T-helper 17 cell (primary cell): ENCODE measurements at regions not wholly inside any gene's neighbourhood (a gene's known extent, or its start where the extent isn't known, plus 50 kb on each side); places are given as distances from the start of the nearest gene placed in this dataset.

Experiments
- ATAC-seq: fragments of 150-1000 bp; cut with Tn5 transposase; 2 replicates; pipeline ENCODE4 v1.10.0; 2021; ENCODE audit warnings: mild to moderate bottlenecking, moderate library complexity
- DNase-seq, 3 donors: peaks; one replicate each; pipeline versions ENCODE4 v3.0.0 to v3.0.0-alpha.2; 2020 to 2021
- H3K9me3 ChIP-seq: one replicate; pipeline ENCODE4 v1.7.0; 2013; ENCODE audit warnings: low read length, mild to moderate bottlenecking; ENCODE audit not compliant: control insufficient read depth, poor library complexity, severe bottlenecking
- H3K27ac Mint-ChIP-seq: one replicate; pipeline ENCODE4 v1.8.0; 2022; ENCODE audit warnings: mild to moderate bottlenecking, moderate library complexity, mixed read lengths
- H3K27me3 Mint-ChIP-seq: one replicate; pipeline ENCODE4 v1.8.0; 2022; ENCODE audit warnings: mixed read lengths
- H3K36me3 Mint-ChIP-seq: one replicate; pipeline ENCODE4 v1.8.0; 2022; ENCODE audit warnings: low read depth, mixed read lengths
- H3K4me1 Mint-ChIP-seq: one replicate; pipeline ENCODE4 v1.8.0; 2022; ENCODE audit warnings: mild to moderate bottlenecking, mixed read lengths
- H3K4me3 Mint-ChIP-seq: one replicate; pipeline ENCODE4 v1.8.0; 2022; ENCODE audit warnings: mild to moderate bottlenecking, moderate library complexity, mixed read lengths

GRCh38 chr19:29022599-29022998 lies 190.4 kb downstream of the UQCRFS1 start:
- Mint-ChIP-seq H3K4me3 (no peak overlapping the region), H3K27ac (no peak overlapping the region), H3K27me3 (peaks cover 11% of the 10 kb centered on the region), H3K36me3 (no peaks in the 10 kb centered on the region), H3K4me1 (no peaks in the 10 kb centered on the region)
- ATAC-seq (no peak), DNase-seq (no peak)
- H3K9me3 ChIP-seq, result no peaks in the 10 kb centered on the region

DNA sequence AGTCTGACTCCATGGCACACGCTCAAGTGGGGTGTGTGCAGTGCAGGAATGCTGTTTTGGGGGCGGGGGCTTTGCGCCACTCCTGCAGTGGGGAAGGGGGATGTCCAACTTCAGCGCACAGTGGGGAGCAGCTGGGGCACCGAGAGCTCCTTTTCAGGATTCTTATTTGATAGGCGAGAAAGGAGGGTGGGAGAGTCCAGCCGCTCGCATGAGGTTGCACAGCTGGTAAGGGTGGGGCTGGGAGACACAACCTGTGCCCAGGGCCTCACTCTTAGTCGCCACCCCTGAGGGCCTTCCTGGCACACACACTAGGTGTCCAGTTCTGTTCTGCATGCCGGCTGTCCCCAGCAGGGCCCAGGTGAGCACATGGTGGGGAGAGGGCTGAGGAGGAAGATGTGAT lies 190.8 kb downstream of the UQCRFS1 start:
- H3K36me3 Mint-ChIP-seq, result no peaks in the 10 kb centered on the region
- no peaks in the 10 kb centered on the region for H3K9me3 ChIP-seq
- DNase-seq (no peak), ATAC-seq (no peak)
- no peaks in the 10 kb centered on the region for H3K4me1 Mint-ChIP-seq
- H3K27ac Mint-ChIP-seq, result no peak overlapping the region
- no peak overlapping the region for H3K4me3 Mint-ChIP-seq
- peaks cover 11% of the 10 kb centered on the region for H3K27me3 Mint-ChIP-seq

GRCh38 chr19:29021232-29021916 lies 191.6 kb downstream of the UQCRFS1 start:
- Mint-ChIP-seq H3K27ac (no peak overlapping the region), H3K27me3 (peaks cover 9% of the 10 kb centered on the region), H3K36me3 (no peaks in the 10 kb centered on the region), H3K4me1 (no peaks in the 10 kb centered on the region), H3K4me3 (no peak overlapping the region)
- no peaks in the 10 kb centered on the region for H3K9me3 ChIP-seq
- DNase-seq (no peak), ATAC-seq (no peak)

- no peak for DNase-seq
- H3K36me3 Mint-ChIP-seq, result no peaks in the 10 kb centered on the region
- H3K9me3 ChIP-seq, result no peaks in the 10 kb centered on the region
- H3K27me3 Mint-ChIP-seq, result peaks cover 7% of the 10 kb centered on the region
- ATAC-seq, result no peak
- no peaks in the 10 kb centered on the region for H3K4me1 Mint-ChIP-seq
- no peak overlapping the region for H3K4me3 Mint-ChIP-seq
- no peak overlapping the region for H3K27ac Mint-ChIP-seq
Measured at GRCh38 chr19:29019403-29019802, 193.5 kb downstream of the UQCRFS1 start.

- no peak overlapping the region for H3K27ac Mint-ChIP-seq
- no peak overlapping the region for H3K4me3 Mint-ChIP-seq
- no peaks in the 10 kb centered on the region for H3K9me3 ChIP-seq
- no peaks in the 10 kb centered on the region for H3K36me3 Mint-ChIP-seq
- peaks cover 7% of the 10 kb centered on the region for H3K27me3 Mint-ChIP-seq
- H3K4me1 Mint-ChIP-seq, result no peaks in the 10 kb centered on the region
- ATAC-seq (no peak), DNase-seq (no peak)
Measured at GRCh38 chr19:29018542-29018941, 194.4 kb downstream of the UQCRFS1 start.

DNA sequence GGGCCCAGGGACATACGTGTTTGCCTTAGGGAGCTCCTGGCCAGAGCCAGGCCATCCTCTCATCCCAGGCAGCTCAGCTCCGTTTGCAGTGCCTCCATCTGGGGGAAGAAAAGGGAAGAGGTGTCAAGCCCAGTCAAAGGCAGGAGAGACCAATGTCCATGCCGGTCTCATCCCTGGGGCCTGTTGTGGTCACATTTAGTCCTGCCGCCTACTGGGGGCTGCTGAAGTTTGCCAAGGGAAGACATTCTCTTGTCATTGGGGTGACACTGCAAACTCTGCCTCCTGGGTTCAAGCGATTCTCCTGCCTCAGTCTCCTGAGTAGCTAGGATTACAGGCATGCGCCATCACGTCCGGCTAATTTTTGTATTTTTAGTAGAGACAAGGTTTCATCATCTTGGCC lies 195.2 kb downstream of the UQCRFS1 start:
- H3K27ac Mint-ChIP-seq, result no peak overlapping the region
- peaks cover 7% of the 10 kb centered on the region for H3K27me3 Mint-ChIP-seq
- no peaks in the 10 kb centered on the region for H3K4me1 Mint-ChIP-seq
- H3K36me3 Mint-ChIP-seq, result no peaks in the 10 kb centered on the region
- no peak overlapping the region for H3K4me3 Mint-ChIP-seq
- DNase-seq (no peak), ATAC-seq (no peak)
- no peaks in the 10 kb centered on the region for H3K9me3 ChIP-seq

GRCh38 chr19:29016926-29017760 lies 195.8 kb downstream of the UQCRFS1 start:
- H3K4me1 Mint-ChIP-seq, result no peaks in the 10 kb centered on the region
- peaks cover 5% of the 10 kb centered on the region for H3K27me3 Mint-ChIP-seq
- H3K27ac Mint-ChIP-seq, result no peak overlapping the region
- DNase-seq, result no peak
- no peaks in the 10 kb centered on the region for H3K9me3 ChIP-seq
- H3K36me3 Mint-ChIP-seq, result no peaks in the 10 kb centered on the region
- no peak for ATAC-seq
- H3K4me3 Mint-ChIP-seq, result no peak overlapping the region

- Mint-ChIP-seq H3K27ac (no peak overlapping the region), H3K36me3 (no peaks in the 10 kb centered on the region), H3K4me3 (no peak overlapping the region), H3K4me1 (no peaks in the 10 kb centered on the region), H3K27me3 (no peaks in the 10 kb centered on the region)
- H3K9me3 ChIP-seq, result no peaks in the 10 kb centered on the region
- DNase-seq (no peak), ATAC-seq (no peak)
Measured at GRCh38 chr19:29016353-29016752, 196.6 kb downstream of the UQCRFS1 start.

DNA sequence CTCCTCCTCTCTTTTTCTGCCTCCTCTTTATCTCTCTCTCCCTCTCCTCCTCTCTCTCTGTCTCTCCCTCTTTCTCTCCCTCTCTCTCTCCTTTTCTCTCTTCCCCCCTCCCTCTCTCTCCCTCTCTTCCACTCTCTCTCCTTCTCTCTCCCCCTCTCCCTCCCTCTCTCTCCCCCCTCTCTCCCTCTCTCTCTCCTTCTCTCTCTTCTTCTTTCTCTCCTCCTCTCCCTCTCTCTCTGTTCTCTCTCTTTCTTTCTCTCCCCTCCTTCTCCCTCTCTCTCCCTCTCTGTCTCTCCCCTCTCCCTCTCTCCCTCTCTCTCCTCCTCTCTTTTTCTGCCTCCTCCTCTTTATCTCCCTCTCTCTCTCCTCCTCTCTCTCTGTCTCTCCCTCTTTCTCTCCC lies 197.4 kb downstream of the UQCRFS1 start:
- no peaks in the 10 kb centered on the region for H3K36me3 Mint-ChIP-seq
- no peak overlapping the region for H3K4me3 Mint-ChIP-seq
- no peak for ATAC-seq
- no peaks in the 10 kb centered on the region for H3K4me1 Mint-ChIP-seq
- no peaks in the 10 kb centered on the region for H3K9me3 ChIP-seq
- no peak overlapping the region for H3K27ac Mint-ChIP-seq
- H3K27me3 Mint-ChIP-seq, result no peaks in the 10 kb centered on the region
- DNase-seq, result no peak

DNA sequence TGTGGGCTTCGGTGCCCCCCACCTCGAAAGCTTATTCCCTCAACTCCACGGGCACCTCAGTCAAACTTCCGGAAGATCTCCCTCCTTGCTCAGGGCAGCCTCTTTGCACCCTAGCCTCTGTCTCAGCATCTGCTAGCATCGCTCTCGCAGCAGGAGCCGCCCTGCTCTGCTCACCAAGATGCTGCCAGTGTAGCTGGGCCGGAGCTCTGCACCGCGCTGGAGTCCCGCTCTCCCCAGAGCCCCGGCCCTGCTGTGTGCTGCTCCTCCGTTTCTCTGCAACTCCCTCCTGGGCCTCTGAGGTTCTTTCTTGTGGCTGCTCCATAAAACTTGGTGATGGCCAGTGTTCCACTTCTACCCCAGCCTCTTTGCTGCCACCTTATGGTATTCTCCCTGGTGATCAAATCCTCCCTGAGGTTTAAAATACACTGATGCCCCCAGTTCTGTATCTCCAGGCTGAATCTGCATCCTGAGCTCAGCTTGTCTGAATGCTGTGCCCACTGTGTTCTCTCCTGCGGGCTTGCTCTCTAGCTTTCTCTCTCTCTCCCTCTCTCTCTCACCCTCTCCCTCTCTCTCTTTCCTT lies 198.0 kb downstream of the UQCRFS1 start:
- H3K27me3 Mint-ChIP-seq, result no peaks in the 10 kb centered on the region
- no peak overlapping the region for H3K4me3 Mint-ChIP-seq
- no peak overlapping the region for H3K27ac Mint-ChIP-seq
- ATAC-seq, result no peak
- DNase-seq, result no peak
- no peaks in the 10 kb centered on the region for H3K9me3 ChIP-seq
- H3K4me1 Mint-ChIP-seq, result no peaks in the 10 kb centered on the region
- no peaks in the 10 kb centered on the region for H3K36me3 Mint-ChIP-seq

- Mint-ChIP-seq H3K27me3 (no peaks in the 10 kb centered on the region), H3K4me3 (no peak overlapping the region), H3K4me1 (no peaks in the 10 kb centered on the region), H3K36me3 (no peaks in the 10 kb centered on the region), H3K27ac (no peak overlapping the region)
- no peak for ATAC-seq
- H3K9me3 ChIP-seq, result no peaks in the 10 kb centered on the region
- no peak for DNase-seq
Measured at GRCh38 chr19:29013988-29014387, 199.0 kb downstream of the UQCRFS1 start.

DNA sequence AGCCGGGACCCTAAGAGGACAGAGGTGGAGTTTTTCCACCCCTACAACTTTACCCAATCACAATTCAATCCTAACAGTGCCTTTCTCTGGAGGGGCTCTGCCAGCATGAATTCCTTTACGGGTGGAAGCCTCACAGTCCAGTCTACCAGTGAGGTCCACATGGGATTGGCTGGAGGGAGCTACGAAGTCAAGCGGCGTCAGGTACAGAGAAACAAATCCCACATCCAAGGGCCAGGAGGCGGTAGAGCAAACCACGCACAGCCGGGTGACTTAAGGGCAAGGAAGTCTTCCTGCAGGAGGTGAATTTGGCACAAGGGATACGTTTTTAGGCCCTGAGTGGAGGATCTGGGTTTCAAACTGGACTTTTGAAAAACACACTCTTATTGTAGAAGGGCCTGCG lies 199.6 kb downstream of the UQCRFS1 start:
- Mint-ChIP-seq H3K4me3 (no peak overlapping the region), H3K27ac (no peak overlapping the region), H3K27me3 (no peaks in the 10 kb centered on the region), H3K36me3 (no peaks in the 10 kb centered on the region), H3K4me1 (no peaks in the 10 kb centered on the region)
- ATAC-seq (no peak), DNase-seq (no peak)
- H3K9me3 ChIP-seq, result no peaks in the 10 kb centered on the region

- no peaks in the 10 kb centered on the region for H3K9me3 ChIP-seq
- Mint-ChIP-seq H3K36me3 (no peaks in the 10 kb centered on the region), H3K4me1 (no peaks in the 10 kb centered on the region), H3K27ac (no peak overlapping the region), H3K27me3 (no peaks in the 10 kb centered on the region), H3K4me3 (no peak overlapping the region)
- no peak for DNase-seq
- ATAC-seq, result no peak
Measured at GRCh38 chr19:29012457-29012856, 200.5 kb downstream of the UQCRFS1 start.
